Keratinocyte (primary cell): ENCODE measurements at regions not wholly inside any gene's neighbourhood (a gene's known extent, or its start where the extent isn't known, plus 50 kb on each side); places are given as distances from the start of the nearest gene placed in this dataset.

Experiments
- DNase-seq: peaks from one replicate; pipeline ENCODE4 v3.0.0-alpha.2; 2011; ENCODE audit warnings: low read depth, missing footprints, low spot score
- FAIRE-seq: peaks from 2 replicates; lab custom pipeline; 2011; peaks lifted over from hg19 to GRCh38; lab: Jason Lieb, UNC
- H2AFZ ChIP-seq: 2 replicates; pipeline ENCODE4 v1.6.0; 2012; ENCODE audit warnings: low read length, control low read depth, inconsistent platforms; ENCODE audit not compliant: control insufficient read depth
- H3K27ac ChIP-seq: 2 replicates; pipeline ENCODE4 v1.5.1; 2011; ENCODE audit warnings: low read length; ENCODE audit not compliant: control insufficient read depth, insufficient read depth
- H3K27me3 ChIP-seq: 3 replicates; pipeline ENCODE4 v1.6.0; 2011; ENCODE audit warnings: low read length; ENCODE audit not compliant: control insufficient read depth, insufficient read depth; ENCODE audit errors: extremely low read depth
- H3K36me3 ChIP-seq, 2 experiments: 2 replicates in 1 of 2; 3 replicates in 1 of 2; pipeline ENCODE4 v1.5.1; 2011; ENCODE audit warnings: low read length in 2 of 2, mild to moderate bottlenecking in 1 of 2; ENCODE audit not compliant: control insufficient read depth in 2 of 2, insufficient read depth in 2 of 2; ENCODE audit errors: extremely low read depth in 1 of 2
- H3K4me1 ChIP-seq: 3 replicates; pipeline ENCODE4 v1.5.1; 2011; ENCODE audit warnings: low read length; ENCODE audit not compliant: control insufficient read depth, insufficient read depth; ENCODE audit errors: extremely low read depth
- H3K4me2 ChIP-seq: 3 replicates; pipeline ENCODE4 v1.6.0; 2011; ENCODE audit warnings: low read depth, low read length; ENCODE audit not compliant: control insufficient read depth, insufficient read depth; ENCODE audit errors: extremely low read depth
- H3K4me3 ChIP-seq, 3 experiments: fragments of 200-600 bp in 1 of 3; sonication (generic) in 1 of 3; 2 replicates in 2 of 3; 3 replicates in 1 of 3; pipeline ENCODE4 v1.5.1; 2011 to 2016; ENCODE audit warnings: low read length in 3 of 3, mild to moderate bottlenecking in 3 of 3, control low read depth in 2 of 3, inconsistent platforms in 1 of 3, low read depth in 1 of 3, mixed read lengths in 1 of 3, mixed run types in 1 of 3, moderate library complexity in 1 of 3; ENCODE audit not compliant: control insufficient read depth in 2 of 3, insufficient read depth in 2 of 3; ENCODE audit errors: extremely low read depth in 1 of 3
- H3K79me2 ChIP-seq: 2 replicates; pipeline ENCODE4 v1.6.0; 2012; ENCODE audit warnings: low read length; ENCODE audit not compliant: control insufficient read depth, insufficient read depth
- H3K9ac ChIP-seq: 3 replicates; pipeline ENCODE4 v1.6.0; 2011; ENCODE audit warnings: low read length; ENCODE audit not compliant: control insufficient read depth, insufficient read depth; ENCODE audit errors: extremely low read depth
- H3K9me1 ChIP-seq: 3 replicates; pipeline ENCODE4 v1.6.0; 2011; ENCODE audit warnings: low read length; ENCODE audit not compliant: control insufficient read depth, insufficient read depth; ENCODE audit errors: extremely low read depth
- H3K9me3 ChIP-seq: 2 replicates; pipeline ENCODE4 v1.5.1; 2012; ENCODE audit warnings: low read depth, low read length; ENCODE audit not compliant: control insufficient read depth
- H4K20me1 ChIP-seq: 3 replicates; pipeline ENCODE4 v1.6.0; 2011; ENCODE audit warnings: low read length; ENCODE audit not compliant: control insufficient read depth, insufficient read depth; ENCODE audit errors: extremely low read depth
- CTCF ChIP-seq, 3 experiments: IDR thresholded peaks in 1 of 3; conservative IDR thresholded peaks in 1 of 3; optimal IDR thresholded peaks in 1 of 3; 2 replicates in 2 of 3; 3 replicates in 1 of 3; pipeline versions ENCODE3 to v1.5.1; 2011; ENCODE audit warnings: low read length in 3 of 3, mild to moderate bottlenecking in 3 of 3, moderate library complexity in 2 of 3, control low read depth in 1 of 3, inconsistent platforms in 1 of 3; ENCODE audit not compliant: insufficient read depth in 2 of 3; ENCODE audit errors: extremely low read depth in 1 of 3
- EZH2 ChIP-seq: IDR thresholded peaks from one replicate; pipeline ENCODE4 v1.6.1; 2012; ENCODE audit warnings: inconsistent platforms, mild to moderate bottlenecking, low read length, moderate library complexity
- dilution Hi-C: fragments of 300-500 bp; cut with MboI; formaldehyde crosslinking; loops from one replicate; pipeline ENCODE4 v1.7.0; 2020; ENCODE audit warnings: low sequenced_read_pairs; ENCODE audit not compliant: extremely low pct_ligation_motif_present

GRCh38 chr1:25037174-25038074 lies 107.3 kb upstream of the RUNX3 start:
- dilution Hi-C loops: no loop called here
- Histone ChIP-seq H3K9me1 (no peaks in the 10 kb centered on the region), H4K20me1 (no peaks in the 10 kb centered on the region), H3K36me3 (no peaks in the 10 kb centered on the region), H3K4me3 (no peak overlapping the region), H3K4me1 (peaks cover 13% of the 10 kb centered on the region), H3K79me2 (no peaks in the 10 kb centered on the region), H3K9me3 (no peaks in the 10 kb centered on the region), H3K27me3 (peaks cover 5% of the 10 kb centered on the region), H3K9ac (no peak overlapping the region), H2AFZ (no peak overlapping the region), H3K27ac (no peak overlapping the region), H3K4me2 (no peak overlapping the region)
- peak; percentile 64 to 84 (median 76) for TF ChIP-seq CTCF (optimal IDR thresholded peaks at IDR 0.05 in 1 of 3, IDR thresholded peaks at IDR 0.05 in 1 of 3, conservative IDR thresholded peaks at IDR 0.05 in 1 of 3; ENCODE audit: extremely low read depth in 1 of 3, insufficient read depth in 2 of 3, low read length in 3 of 3)
- no peak for TF ChIP-seq EZH2
- FAIRE-seq: no peak
- DNase-seq: no peak

- FAIRE-seq (no peak), DNase-seq (no peak)
- no peak overlapping the region for H3K27ac ChIP-seq
- no peaks in the 10 kb centered on the region for H3K9me3 ChIP-seq
- H3K79me2 ChIP-seq: no peaks in the 10 kb centered on the region
- H4K20me1 ChIP-seq: no peaks in the 10 kb centered on the region
- H3K4me1 ChIP-seq: peaks cover 20% of the 10 kb centered on the region
- no peaks in the 10 kb centered on the region for H3K9me1 ChIP-seq
- no peak overlapping the region for H3K9ac ChIP-seq
- no peak overlapping the region for H3K4me3 ChIP-seq
- H3K27me3 ChIP-seq: peaks cover 5% of the 10 kb centered on the region
- H3K4me2 ChIP-seq: no peak overlapping the region
- no peaks in the 10 kb centered on the region for H3K36me3 ChIP-seq
- dilution Hi-C loops: no loop called here
- TF ChIP-seq EZH2: no peak
- no peak for TF ChIP-seq CTCF (optimal IDR thresholded peaks at IDR 0.05 in 1 of 3, IDR thresholded peaks at IDR 0.05 in 1 of 3, conservative IDR thresholded peaks at IDR 0.05 in 1 of 3; ENCODE audit: extremely low read depth in 1 of 3, insufficient read depth in 2 of 3, low read length in 3 of 3)
- no peak overlapping the region for H2AFZ ChIP-seq
These were observed 106.1 kb upstream of the RUNX3 start for GRCh38 chr1:25036117-25036546.
